HepG2 (cell line): ENCODE measurements at regions not wholly inside any gene's neighbourhood (a gene's known extent, or its start where the extent isn't known, plus 50 kb on each side); places are given as distances from the start of the nearest gene placed in this dataset.
A peak's percentile ranks its signal among the peaks of the same experiment; 100 is the strongest.

Experiments used
- GABPA ChIP-seq, 2 experiments: IDR thresholded peaks; 2 replicates each; pipeline ENCODE4 v1.6.1; 2011 to 2016; ENCODE audit warnings: low read depth in 2 of 2, low read length in 1 of 2, missing biosample characterization in 1 of 2, missing genetic modification characterization in 1 of 2
- HNF4G ChIP-seq, 2 experiments: sonication (generic) in 1 of 2; formaldehyde crosslinking in 1 of 2; IDR thresholded peaks; 2 replicates each; pipeline versions ENCODE4 v1.4.0 to v1.6.1; 2011 to 2020; ENCODE audit warnings: borderline replicate concordance in 2 of 2, low read depth in 2 of 2, mild to moderate bottlenecking in 2 of 2, low read length in 1 of 2, missing genetic modification reagents in 1 of 2, moderate library complexity in 1 of 2
- MAFK ChIP-seq, 2 experiments: IDR thresholded peaks in 1 of 2; conservative IDR thresholded peaks in 1 of 2; 2 replicates each; pipeline ENCODE4 v1.6.1; 2011; ENCODE audit warnings: improper control_type of control experiment in 2 of 2, low read length in 2 of 2
- NFE2 ChIP-seq: sonication (generic); formaldehyde crosslinking; IDR thresholded peaks from 2 replicates; pipeline ENCODE4 v1.4.0; 2020; ENCODE audit warnings: missing genetic modification reagents
- NPAS2 ChIP-seq: sonication (generic); formaldehyde crosslinking; IDR thresholded peaks from 2 replicates; pipeline ENCODE4 v1.8.0; 2022; ENCODE audit warnings: mild to moderate bottlenecking, missing genetic modification reagents, borderline replicate concordance
- STAG1 ChIP-seq: sonication (generic); formaldehyde crosslinking; IDR thresholded peaks from 2 replicates; pipeline ENCODE4 v1.4.0; 2020; ENCODE audit warnings: missing genetic modification reagents
- TCF7L2 ChIP-seq: IDR thresholded peaks from 2 replicates; pipeline ENCODE4 v1.6.1; 2011; ENCODE audit warnings: mild to moderate bottlenecking, low read depth, low read length, moderate library complexity
- THAP9 ChIP-seq: sonication (generic); formaldehyde crosslinking; IDR thresholded peaks from 2 replicates; pipeline ENCODE4; 2020; ENCODE audit warnings: missing genetic modification reagents, mild to moderate bottlenecking, borderline replicate concordance
- ZNF253 ChIP-seq: sonication (generic); formaldehyde crosslinking; IDR thresholded peaks from 2 replicates; pipeline ENCODE4 v1.8.0; 2022; ENCODE audit warnings: mild to moderate bottlenecking, missing genetic modification reagents, borderline replicate concordance
- ZNF652 ChIP-seq: IDR thresholded peaks from 2 replicates; pipeline ENCODE4 v1.6.1; 2016; ENCODE audit warnings: low read depth, borderline replicate concordance
- TF ChIP-seq, protein P1 (sequence below): sonication (generic); formaldehyde crosslinking; IDR thresholded peaks from 2 replicates; pipeline ENCODE4 v1.4.0; 2020; ENCODE audit warnings: missing genetic modification reagents, borderline replicate concordance

DNA sequence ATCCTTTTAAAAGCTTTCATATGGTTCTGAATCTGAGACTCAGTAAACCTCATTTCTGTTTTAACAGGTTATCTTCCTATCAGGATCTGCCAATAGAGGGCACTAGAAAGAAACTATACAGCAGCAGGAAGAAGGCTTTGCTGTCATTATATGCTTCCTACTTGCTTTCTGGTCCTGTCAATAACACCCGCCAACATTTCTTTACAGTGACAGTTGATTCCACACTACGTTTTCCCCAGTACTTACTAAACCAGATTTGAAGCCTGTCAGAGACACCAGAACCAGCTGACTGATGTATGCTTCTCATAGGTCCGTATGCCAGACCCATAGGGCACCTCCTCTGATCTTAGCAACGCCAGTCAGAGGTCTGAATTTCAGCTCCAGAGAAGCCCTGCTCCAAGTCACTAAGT lies 341.0 kb upstream of the NEGR1 start (continued):
- TF ChIP-seq, protein P1, sequence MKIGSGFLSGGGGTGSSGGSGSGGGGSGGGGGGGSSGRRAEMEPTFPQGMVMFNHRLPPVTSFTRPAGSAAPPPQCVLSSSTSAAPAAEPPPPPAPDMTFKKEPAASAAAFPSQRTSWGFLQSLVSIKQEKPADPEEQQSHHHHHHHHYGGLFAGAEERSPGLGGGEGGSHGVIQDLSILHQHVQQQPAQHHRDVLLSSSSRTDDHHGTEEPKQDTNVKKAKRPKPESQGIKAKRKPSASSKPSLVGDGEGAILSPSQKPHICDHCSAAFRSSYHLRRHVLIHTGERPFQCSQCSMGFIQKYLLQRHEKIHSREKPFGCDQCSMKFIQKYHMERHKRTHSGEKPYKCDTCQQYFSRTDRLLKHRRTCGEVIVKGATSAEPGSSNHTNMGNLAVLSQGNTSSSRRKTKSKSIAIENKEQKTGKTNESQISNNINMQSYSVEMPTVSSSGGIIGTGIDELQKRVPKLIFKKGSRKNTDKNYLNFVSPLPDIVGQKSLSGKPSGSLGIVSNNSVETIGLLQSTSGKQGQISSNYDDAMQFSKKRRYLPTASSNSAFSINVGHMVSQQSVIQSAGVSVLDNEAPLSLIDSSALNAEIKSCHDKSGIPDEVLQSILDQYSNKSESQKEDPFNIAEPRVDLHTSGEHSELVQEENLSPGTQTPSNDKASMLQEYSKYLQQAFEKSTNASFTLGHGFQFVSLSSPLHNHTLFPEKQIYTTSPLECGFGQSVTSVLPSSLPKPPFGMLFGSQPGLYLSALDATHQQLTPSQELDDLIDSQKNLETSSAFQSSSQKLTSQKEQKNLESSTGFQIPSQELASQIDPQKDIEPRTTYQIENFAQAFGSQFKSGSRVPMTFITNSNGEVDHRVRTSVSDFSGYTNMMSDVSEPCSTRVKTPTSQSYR (CRISPR knock-in tag): no peak
- no peak for TF ChIP-seq ZNF652 (CRISPR knock-in tag)
- no peak for TF ChIP-seq HNF4G (IDR thresholded peaks at IDR 0.05; ENCODE audit: borderline replicate concordance, low read depth, low read length)
- no peak for TF ChIP-seq HNF4G (CRISPR knock-in tag; IDR thresholded peaks at IDR 0.05; ENCODE audit: borderline replicate concordance, low read depth)
- no peak for TF ChIP-seq NFE2 (CRISPR knock-in tag)
- TF ChIP-seq STAG1: peak; percentile 55
- no peak for TF ChIP-seq THAP9 (CRISPR knock-in tag)
- TF ChIP-seq NPAS2 (CRISPR knock-in tag): no peak
- no peak for TF ChIP-seq TCF7L2
- TF ChIP-seq ZNF253 (CRISPR knock-in tag): no peak
- TF ChIP-seq GABPA (IDR thresholded peaks at IDR 0.05; ENCODE audit: low read depth, low read length): no peak
- TF ChIP-seq GABPA (CRISPR knock-in tag; IDR thresholded peaks at IDR 0.05; ENCODE audit: low read depth): peak; percentile 47; the same call in 1 of the 2 replicates
- TF ChIP-seq MAFK (conservative IDR thresholded peaks at IDR 0.05 in 1 of 2, IDR thresholded peaks at IDR 0.05 in 1 of 2; ENCODE audit: low read length in 2 of 2): no peak
